ENCODE measurements at regions not wholly inside any gene's neighbourhood (a gene's known extent, or its start where the extent isn't known, plus 50 kb on each side); places are given as distances from the start of the nearest gene placed in this dataset.

DNA sequence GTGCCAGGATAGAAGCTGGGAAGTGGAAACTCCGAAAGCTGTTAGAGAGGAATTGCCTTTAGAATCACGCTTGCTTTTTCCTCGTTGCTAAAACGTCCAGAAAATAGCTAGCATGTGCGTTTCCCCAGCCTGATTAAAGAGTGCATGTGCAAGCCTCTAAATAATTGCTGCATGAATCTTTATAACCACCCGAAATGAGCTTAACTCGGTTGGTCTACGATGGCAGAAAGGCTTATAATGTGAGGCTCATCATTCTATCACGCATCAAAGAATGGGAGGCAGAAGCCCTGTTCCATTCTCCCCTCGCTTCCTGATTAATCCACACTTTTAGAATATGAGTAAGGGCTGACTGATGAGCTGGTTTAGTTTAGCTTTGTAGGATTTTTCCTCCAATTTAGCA, 394.6 kb upstream of the WWC1 start:
- TF ChIP-seq, protein P1, sequence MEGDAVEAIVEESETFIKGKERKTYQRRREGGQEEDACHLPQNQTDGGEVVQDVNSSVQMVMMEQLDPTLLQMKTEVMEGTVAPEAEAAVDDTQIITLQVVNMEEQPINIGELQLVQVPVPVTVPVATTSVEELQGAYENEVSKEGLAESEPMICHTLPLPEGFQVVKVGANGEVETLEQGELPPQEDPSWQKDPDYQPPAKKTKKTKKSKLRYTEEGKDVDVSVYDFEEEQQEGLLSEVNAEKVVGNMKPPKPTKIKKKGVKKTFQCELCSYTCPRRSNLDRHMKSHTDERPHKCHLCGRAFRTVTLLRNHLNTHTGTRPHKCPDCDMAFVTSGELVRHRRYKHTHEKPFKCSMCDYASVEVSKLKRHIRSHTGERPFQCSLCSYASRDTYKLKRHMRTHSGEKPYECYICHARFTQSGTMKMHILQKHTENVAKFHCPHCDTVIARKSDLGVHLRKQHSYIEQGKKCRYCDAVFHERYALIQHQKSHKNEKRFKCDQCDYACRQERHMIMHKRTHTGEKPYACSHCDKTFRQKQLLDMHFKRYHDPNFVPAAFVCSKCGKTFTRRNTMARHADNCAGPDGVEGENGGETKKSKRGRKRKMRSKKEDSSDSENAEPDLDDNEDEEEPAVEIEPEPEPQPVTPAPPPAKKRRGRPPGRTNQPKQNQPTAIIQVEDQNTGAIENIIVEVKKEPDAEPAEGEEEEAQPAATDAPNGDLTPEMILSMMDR (IDR thresholded peaks at IDR 0.05; ENCODE audit: extremely low read depth in 1 of 2, insufficient read depth in 1 of 2, low read depth in 1 of 2, low read length in 2 of 2) = no peak
- TF ChIP-seq POLR2AphosphoS5 (IDR thresholded peaks at IDR 0.05; ENCODE audit: insufficient read depth, low read depth, low read length) (no peak), GATA2 (IDR thresholded peaks at IDR 0.05; ENCODE audit: insufficient read depth, insufficient read length, low read depth, low read length) (no peak), EZH2 (IDR thresholded peaks at IDR 0.05; ENCODE audit: borderline replicate concordance, low read depth, low read length, severe bottlenecking) (no peak), FOS (IDR thresholded peaks at IDR 0.05; ENCODE audit: borderline replicate concordance, insufficient read depth, low read length) (no peak), POLR2A (IDR thresholded peaks at IDR 0.05; ENCODE audit: low read depth, low read length) (no peak)

All from endothelial cell of umbilical vein (primary cell).